T-helper 9 cell (primary cell): ENCODE measurements at regions not wholly inside any gene's neighbourhood (a gene's known extent, or its start where the extent isn't known, plus 50 kb on each side); places are given as distances from the start of the nearest gene placed in this dataset.
"Not testable (repeated sequence)": the region's sequence is repeated elsewhere in the genome, so short reads cannot be mapped to it uniquely, and the experiment has no call there.

Experiments used
- DNase-seq: peaks from one replicate; pipeline ENCODE4 v3.0.0-alpha.2; 2020

GRCh38 chr1:54474310-54475251, 68.4 kb upstream of the SSBP3 start:
- DNase-seq: no peak

- DNase-seq: no peak
Measured at GRCh38 chr1:54471588-54471987, 65.4 kb upstream of the SSBP3 start.

- DNase-seq: not testable (repeated sequence)
Measured at GRCh38 chr1:54469444-54469843, 63.2 kb upstream of the SSBP3 start.

GRCh38 chr1:54468288-54469084, 62.3 kb upstream of the SSBP3 start:
- not testable (repeated sequence) for DNase-seq

GRCh38 chr1:54465351-54465811, 59.2 kb upstream of the SSBP3 start:
- no peak for DNase-seq

- no peak for DNase-seq
Measured at GRCh38 chr1:54464477-54465146, 58.4 kb upstream of the SSBP3 start.

GRCh38 chr1:54464031-54464476, 57.9 kb upstream of the SSBP3 start:
- no peak for DNase-seq

GRCh38 chr1:54463259-54464030, 57.3 kb upstream of the SSBP3 start:
- no peak for DNase-seq

GRCh38 chr1:54462597-54463258, 56.5 kb upstream of the SSBP3 start:
- no peak for DNase-seq

- no peak for DNase-seq
Measured at GRCh38 chr1:54461731-54462596, 55.8 kb upstream of the SSBP3 start.

GRCh38 chr1:54460861-54461387, 54.7 kb upstream of the SSBP3 start:
- DNase-seq: no peak

- DNase-seq: peak; percentile 46
Measured at GRCh38 chr1:54460351-54460750, 54.2 kb upstream of the SSBP3 start.

GRCh38 chr1:54459726-54460191, 53.6 kb upstream of the SSBP3 start:
- DNase-seq: no peak

- no peak for DNase-seq
Measured at GRCh38 chr1:54459140-54459539, 52.9 kb upstream of the SSBP3 start.

GRCh38 chr1:54456921-54457529, 50.8 kb upstream of the SSBP3 start:
- DNase-seq: no peak

- DNase-seq: no peak
Measured at GRCh38 chr1:54456361-54456760, 50.2 kb upstream of the SSBP3 start.
